GM13976 (cell line): ENCODE measurements at regions not wholly inside any gene's neighbourhood (a gene's known extent, or its start where the extent isn't known, plus 50 kb on each side); places are given as distances from the start of the nearest gene placed in this dataset.
"Not testable (repeated sequence)": the region's sequence is repeated elsewhere in the genome, so short reads cannot be mapped to it uniquely, and the experiment has no call there.

Experiments
- DNase-seq: peaks from one replicate; pipeline ENCODE4 v3.0.0; 2012; ENCODE audit warnings: low spot score
- in situ Hi-C: fragments of 300-500 bp; cut with MboI; formaldehyde crosslinking; loops from one replicate; pipeline ENCODE4 v1.12.0; 2022; ENCODE audit warnings: low sequenced_read_pairs, mixed read lengths, inconsistent platforms; ENCODE audit not compliant: unreplicated experiment
- TF ChIP-seq, protein P1 (sequence below): IDR thresholded peaks from 2 replicates; pipeline ENCODE4 v1.5.1; 2012; ENCODE audit warnings: borderline replicate concordance, mild to moderate bottlenecking; ENCODE audit not compliant: insufficient read depth; ENCODE audit errors: extremely low read depth, missing control alignments, control extremely low read depth

DNA sequence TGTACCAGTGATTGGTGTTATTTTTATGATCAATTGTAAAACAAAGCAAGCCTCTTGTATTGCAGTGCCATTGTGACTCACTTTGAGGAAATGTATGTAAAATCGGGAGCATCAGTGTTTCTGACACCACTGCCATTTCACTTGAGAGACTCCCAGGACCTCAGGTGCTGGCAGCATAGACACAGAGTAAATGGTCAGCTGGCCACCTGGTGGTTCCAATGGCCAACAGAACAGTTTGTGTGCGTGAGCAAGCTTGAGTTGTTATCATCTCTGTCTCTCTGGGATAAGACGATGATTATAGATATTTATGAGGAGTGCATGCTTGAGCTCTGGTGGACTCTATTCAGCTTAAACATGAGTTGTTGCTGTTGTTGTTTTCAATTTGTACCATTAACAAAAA lies 356.6 kb downstream of the GUCY2F start:
- in situ Hi-C loops = no loop called here
- TF ChIP-seq, protein P1, sequence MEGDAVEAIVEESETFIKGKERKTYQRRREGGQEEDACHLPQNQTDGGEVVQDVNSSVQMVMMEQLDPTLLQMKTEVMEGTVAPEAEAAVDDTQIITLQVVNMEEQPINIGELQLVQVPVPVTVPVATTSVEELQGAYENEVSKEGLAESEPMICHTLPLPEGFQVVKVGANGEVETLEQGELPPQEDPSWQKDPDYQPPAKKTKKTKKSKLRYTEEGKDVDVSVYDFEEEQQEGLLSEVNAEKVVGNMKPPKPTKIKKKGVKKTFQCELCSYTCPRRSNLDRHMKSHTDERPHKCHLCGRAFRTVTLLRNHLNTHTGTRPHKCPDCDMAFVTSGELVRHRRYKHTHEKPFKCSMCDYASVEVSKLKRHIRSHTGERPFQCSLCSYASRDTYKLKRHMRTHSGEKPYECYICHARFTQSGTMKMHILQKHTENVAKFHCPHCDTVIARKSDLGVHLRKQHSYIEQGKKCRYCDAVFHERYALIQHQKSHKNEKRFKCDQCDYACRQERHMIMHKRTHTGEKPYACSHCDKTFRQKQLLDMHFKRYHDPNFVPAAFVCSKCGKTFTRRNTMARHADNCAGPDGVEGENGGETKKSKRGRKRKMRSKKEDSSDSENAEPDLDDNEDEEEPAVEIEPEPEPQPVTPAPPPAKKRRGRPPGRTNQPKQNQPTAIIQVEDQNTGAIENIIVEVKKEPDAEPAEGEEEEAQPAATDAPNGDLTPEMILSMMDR = no peak
- DNase-seq = no peak

DNA sequence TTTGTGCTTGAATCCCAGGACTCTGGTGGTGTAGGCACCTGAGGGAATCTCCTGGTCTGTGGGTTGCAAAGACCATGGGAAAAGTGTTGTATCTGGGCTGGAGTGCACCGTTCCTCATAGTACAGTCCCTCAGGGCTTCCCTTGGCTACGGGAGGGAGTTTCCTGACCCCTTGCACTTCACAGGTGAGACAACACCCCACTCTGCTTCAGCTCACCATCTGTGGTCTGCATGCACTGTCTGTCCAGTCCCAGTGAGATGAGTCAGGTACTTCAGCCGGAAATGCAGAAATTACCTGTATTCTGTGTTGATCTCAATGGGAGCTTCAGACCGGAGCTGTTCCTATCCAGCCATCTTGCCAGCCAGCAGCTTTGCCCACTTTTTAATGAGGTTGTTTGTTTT lies 353.0 kb upstream of the IRS4 start:
- TF ChIP-seq, protein P1 = no peak
- no peak for DNase-seq
- in situ Hi-C loops = no loop called here

DNA sequence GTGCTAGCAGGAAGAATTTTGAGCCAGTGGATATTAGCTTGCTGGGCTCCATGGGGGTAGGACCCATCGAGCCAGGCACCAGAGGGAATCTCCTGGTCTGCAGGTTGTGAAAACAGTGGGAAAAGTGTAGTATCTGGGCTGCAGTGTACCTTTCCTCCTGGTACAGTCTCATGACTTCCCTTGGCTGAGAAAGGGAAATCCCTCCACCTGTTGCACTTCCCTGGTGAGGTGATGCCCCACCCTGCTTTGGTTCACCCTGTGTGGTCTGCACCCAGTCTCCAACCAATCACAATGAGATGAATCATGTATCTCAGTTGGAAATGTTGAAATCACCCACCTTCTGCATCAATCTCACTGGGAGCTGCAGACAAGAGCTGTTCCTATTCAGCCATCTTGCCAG lies 341.4 kb upstream of the IRS4 start:
- no peak for DNase-seq
- in situ Hi-C loops = no loop called here
- TF ChIP-seq, protein P1 = no peak

DNA sequence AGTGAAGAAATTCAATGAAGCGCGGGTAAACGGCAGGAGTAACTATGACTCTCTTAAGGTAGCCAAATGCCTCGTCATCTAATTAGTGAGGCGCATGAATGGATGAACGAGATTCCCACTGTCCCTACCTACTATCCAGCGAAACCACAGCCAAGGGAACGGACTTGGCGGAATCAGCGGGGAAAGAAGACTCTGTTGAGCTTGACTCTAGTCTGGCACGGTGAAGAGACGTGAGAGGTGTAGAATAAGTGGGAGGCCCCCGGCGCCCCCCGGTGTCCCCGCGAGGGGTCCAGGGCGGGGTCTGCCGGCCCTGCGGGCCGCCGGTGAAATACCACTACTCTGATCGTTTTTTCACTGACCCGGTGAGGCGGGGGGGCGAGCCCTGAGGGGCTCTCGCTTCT lies 317.8 kb upstream of the IRS4 start:
- in situ Hi-C loops, DNase-seq: not testable (repeated sequence)

DNA sequence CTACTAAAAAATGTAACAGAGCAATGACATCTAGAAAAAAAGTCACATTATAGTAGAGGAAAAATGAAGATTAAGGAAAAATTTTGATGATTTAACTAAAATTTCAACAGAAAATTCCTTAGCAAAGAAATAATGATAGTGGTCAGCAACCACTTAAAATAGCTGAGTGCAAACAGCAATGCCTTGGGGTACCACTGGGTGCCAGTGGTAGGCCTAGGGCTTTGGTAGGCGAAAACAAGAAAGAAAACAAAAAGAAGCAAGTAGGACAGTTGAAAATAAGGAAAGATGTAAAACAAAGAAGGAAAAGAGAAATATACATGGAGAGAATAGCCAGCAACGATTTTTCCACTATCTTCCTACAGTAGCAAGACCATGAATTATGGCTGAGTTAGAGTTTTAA lies 313.5 kb upstream of the IRS4 start:
- TF ChIP-seq, protein P1 = no peak
- in situ Hi-C loops = no loop called here
- no peak for DNase-seq

DNA sequence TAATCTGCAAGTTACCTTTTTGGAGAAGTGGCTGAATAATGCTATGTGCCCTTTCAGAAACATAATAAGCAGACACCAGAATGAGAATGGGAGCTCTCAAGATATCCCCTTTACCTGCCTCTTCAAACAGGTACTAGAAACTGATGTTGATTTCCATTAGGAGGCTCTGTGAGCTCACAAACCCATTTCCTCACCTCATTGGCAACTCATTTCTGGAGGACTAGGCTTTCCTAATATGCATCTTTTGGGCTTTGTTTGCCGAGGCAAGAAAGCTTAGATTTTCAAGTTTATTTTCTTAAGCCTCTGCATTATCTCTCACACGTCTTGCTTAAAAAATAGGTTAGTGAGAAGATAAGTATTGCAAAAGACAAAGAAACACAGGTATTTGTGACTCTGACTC lies 313.1 kb upstream of the IRS4 start:
- TF ChIP-seq, protein P1 = no peak
- in situ Hi-C loops = no loop called here
- no peak for DNase-seq

DNA sequence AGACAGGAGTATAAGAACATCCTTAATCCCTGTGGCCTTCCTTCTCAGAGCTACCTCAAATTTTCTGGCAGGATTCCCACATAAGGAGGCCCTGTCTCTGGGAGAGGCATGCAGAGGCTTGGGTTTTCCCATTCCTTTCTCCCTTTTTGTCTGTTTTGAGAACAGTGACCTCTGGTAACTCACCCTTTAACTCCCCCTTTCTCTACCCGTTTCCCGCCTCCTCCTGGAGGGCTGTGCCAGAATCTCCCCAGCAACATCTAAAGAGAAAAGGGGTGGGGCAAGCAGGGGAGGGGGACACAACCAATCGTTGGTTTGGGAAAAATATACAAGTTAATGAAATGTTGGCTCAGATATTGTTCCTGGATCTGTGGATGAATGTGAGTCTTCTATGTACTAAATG lies 303.7 kb upstream of the IRS4 start:
- TF ChIP-seq, protein P1 = no peak
- no peak for DNase-seq
- in situ Hi-C loops = no loop called here
